ENCODE measurements at regions not wholly inside any gene's neighbourhood (a gene's known extent, or its start where the extent isn't known, plus 50 kb on each side); places are given as distances from the start of the nearest gene placed in this dataset.

DNA sequence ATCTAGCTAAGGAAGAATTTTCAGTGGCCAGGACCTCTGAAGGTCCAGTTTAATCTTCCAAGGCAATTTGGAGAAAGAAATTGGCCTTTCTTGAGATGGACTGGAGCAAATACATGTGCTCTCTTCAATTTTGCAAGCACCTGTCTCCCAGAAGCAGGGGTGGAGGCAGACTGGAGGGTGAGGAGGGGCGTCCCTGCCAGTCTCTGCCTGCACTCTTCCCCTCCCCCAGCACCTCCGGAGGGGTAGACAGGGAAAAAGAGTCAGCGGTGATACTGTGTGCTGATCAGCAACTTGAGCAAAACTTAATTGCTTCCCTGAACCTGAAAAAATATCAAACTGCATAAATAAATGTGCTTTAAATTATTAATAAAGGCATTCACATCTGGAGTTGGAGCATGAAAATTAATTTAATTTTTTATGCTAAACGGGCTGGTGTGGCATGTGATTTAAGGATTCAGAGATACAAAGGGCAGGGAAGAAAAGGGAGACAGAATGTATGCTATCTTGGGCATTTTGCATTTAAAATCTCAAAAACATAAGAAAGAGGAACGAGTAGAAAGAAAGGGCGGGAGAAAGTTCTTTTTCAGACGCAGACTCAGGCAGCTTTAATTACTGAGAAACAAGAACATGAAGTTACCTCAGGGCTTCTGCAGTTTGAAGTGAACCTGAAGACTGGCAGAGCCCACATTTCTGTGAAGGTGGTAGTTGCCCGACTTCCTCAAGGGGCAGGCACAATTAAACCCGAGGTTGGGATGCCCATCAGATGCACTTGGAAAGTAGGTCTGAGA lies 319.7 kb downstream of the UACA start:
- DNase-seq (ENCODE audit: low spot score), result no peak

DNA sequence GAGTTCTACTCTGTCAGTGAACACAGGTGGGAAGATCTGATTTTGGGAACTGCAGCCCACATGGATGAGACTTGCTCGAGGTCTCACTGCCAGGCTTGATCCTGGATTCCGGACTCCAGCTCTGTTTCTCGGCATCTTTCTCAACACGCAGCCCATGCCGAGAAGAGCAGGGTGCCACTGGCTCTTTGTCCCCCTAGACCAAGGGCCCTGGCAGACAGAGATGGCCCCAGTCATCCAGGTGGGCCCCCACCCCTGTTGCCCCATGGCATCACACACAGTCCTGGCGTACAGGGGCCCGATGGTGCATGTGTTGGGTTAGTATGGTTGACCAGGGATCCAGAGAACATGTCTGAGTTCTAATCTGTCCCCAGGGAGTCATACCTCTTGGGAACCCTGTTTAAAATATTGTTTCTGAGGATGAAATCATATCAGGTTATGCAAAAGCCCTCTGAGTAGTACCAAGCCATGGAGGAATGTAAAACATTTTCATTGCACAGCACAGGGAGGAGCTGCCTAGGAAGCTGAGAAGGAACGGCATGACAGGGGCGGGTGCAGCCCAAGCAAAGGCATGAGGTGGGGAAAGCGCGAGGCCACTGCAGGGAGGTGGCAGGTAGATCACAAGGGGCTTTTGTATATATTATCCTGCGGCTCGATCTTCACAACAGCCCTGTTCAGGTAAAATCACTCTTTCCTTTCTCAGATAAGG lies 320.6 kb downstream of the UACA start:
- DNase-seq (ENCODE audit: low spot score), result no peak

DNA sequence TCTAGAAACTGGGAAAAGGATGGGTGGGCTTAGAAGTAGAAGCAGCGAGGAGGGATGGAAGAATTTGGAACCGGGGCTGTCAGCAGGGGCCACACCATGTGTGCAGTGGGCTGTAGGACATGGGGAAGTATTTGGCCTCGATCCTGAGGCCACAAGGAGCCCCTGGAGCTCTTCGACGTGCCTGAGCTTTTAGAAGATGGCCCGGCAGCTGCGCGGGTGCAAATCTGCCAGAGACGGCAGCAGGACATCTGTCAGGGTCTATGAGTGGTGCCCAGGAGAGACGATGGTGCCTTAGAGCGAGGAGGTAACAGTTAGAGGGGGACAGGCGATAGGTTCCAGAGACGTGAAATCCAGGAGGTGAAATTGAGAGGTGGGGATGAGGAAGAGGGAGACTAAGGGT lies 321.1 kb downstream of the UACA start:
- no peak for DNase-seq (ENCODE audit: low spot score)

DNA sequence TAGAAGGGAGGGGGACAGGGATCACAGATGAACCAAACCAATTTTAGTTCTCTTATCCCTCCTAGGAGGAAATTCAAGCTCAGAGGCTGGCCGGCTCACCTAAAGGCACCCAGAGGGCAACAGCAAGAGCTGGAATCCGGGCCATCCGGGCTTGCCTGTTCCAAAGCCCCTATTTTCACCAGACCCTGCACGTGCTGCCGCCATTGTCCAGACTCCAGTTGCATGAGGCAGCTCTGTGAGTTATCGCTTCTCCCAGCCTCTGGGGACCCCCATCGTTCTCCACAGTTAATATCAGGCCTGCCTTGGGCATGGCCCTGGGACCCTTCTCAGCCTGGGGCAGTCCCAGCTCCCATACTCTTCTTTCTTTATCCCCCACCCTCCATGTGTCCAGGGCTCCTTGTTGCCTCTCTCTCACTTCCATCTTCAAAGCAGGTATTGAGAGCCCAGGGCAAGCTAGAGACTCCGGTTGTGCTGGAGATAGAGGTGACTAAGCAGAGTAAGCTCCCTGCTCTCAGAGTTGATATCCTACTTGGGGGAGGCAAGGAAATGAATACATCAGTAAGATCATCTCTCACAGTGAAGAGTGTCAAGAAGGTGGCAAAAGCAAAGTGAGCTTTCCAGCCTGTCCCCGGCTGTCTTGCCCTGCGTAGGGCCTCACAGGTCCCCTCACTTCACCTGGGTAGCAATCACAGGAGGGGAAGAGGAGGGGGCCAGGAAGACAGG lies 322.8 kb downstream of the UACA start:
- no peak for DNase-seq (ENCODE audit: low spot score)

DNA sequence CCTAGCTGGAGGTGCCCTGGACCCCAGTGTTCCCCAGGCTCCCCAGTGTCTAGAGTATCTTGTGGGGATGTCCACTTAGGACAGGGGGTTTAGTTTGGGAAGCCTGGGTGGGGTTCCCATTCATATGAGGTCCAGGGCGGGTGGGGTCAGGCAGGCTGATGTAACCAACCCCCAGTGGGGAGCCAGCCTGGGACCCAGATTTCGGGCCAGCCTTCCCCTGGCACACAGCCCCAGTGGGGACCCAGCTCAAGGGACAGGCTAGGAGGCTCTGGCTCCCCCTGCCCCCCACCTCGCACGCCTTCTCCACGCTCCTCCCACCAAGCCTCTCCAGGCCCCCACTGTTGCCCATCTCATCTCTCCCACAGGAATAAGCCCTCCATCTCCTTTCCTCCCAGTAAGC lies 323.5 kb downstream of the UACA start:
- DNase-seq (ENCODE audit: low spot score), result no peak

- no peak for DNase-seq (ENCODE audit: low spot score)
Observed at GRCh38 chr15:70439304-70439877, 324.0 kb downstream of the UACA start.

DNA sequence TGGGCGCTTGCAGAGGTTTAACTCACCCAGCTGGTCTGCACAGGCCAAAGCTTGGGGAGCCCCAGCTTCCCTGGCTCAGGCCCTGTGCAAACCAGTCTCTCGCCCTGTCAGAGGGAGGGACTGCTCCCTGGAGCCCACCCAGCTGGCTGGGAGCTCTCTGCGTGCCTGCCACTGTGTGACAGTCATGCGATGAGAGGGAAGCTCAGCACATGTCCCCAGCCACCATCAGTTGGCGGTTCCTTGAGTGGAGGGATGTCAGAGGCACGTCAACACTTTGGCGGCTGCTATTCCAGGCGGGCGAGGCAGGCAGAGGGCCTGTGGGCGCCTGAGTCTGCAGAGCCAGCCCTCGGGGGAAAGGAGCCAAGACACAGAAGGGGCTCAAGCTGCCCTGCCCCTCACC lies 324.6 kb downstream of the UACA start:
- DNase-seq (ENCODE audit: low spot score), result no peak

DNA sequence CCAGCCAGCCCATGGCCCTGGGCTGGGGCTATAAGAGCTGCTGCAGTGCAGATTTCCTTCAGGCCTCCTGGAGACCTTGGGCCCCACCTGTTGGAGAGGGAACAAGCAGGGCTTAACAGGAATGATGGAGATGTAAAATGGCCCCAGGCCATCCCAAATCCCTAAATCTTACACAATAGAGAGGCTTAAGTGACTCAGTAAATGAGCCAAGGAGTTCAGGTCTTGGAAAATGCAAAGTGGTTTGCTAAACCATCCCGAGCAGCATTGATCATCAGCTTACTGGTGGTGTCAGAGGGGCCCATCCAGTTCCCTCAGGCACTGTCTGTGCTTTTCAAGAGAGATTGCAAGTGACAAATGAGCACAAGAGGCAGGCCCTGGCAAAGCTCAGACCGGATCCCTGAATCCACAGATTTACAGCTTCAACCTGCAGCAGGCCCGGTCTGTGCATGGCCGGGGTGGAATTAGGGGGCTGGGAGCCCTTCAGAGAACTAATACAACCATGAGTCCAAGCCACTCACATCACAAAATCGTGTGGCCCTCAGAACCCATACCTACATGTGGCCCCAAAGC lies 325.4 kb downstream of the UACA start:
- no peak for DNase-seq (ENCODE audit: low spot score)

DNA sequence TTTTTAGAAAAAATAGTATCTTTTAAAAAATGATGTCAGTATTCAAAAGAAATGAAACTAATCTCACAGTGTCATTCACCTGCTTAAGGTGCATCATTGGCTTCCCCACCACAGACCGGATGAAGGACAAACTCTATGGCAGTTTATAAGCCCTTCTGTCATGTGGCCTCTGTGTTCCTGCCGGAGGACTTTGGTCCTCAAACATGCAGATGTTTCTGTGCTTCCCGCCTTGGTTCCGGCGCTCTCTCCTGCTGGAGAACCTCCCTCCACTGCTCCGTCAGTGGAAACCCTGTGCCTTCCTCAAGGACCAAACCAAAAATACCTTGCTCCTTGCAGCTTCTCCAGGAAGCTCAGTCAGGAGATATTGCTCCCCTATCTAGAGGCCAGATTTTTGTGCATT lies 326.3 kb downstream of the UACA start:
- DNase-seq (ENCODE audit: low spot score), result no peak

DNA sequence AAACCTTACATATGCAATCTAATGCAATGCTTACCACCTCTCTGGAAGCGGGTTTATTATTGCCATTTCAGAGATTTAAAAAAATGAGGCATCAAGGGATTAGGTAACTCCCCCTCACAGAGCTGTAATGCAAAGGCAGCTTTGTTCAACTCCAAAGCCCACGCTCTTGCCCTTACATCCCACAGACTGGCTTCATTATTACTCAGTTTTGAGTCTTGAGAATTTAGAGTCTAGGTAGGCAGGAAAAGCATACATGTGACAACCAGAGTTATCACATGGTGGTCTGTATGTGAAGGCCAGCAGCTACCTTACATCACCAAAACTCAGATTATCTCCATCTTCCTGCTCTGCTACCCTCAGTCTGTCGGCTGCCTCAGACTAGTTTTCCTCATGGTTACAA lies 326.9 kb downstream of the UACA start:
- DNase-seq (ENCODE audit: low spot score), result no peak

- no peak for DNase-seq (ENCODE audit: low spot score)
Observed at GRCh38 chr15:70435872-70436271, 327.5 kb downstream of the UACA start.

DNA sequence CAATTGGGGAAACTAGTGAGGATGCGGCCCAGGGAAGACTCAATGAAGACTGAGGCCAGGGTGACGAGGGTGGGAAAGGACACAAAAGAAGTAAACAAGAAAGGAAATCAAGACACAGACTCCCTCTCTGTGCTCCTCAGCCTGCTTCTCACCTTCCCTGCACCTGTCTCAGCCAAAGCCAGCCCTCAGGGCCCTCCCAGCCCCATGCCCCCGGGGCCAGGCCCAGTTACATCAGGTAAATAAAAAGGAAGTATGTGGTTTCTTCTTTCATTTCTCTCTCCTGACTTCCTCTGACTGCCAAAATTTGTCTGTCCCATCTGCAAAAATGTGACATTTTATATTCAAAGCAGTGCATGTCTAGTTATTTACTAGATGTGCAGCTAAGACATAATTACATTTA lies 328.0 kb downstream of the UACA start:
- DNase-seq (ENCODE audit: low spot score), result no peak

GRCh38 chr15:70433586-70434324 lies 329.6 kb downstream of the UACA start:
- DNase-seq (ENCODE audit: low spot score), result no peak

GRCh38 chr15:70432924-70433495 lies 330.3 kb downstream of the UACA start:
- DNase-seq (ENCODE audit: low spot score), result no peak

- DNase-seq (ENCODE audit: low spot score), result no peak
Observed at GRCh38 chr15:70431854-70432253, 331.5 kb downstream of the UACA start.

GRCh38 chr15:70430069-70430468 lies 332.4 kb upstream of the TLE3 start:
- DNase-seq (ENCODE audit: low spot score), result no peak

GRCh38 chr15:70429056-70429722 lies 331.5 kb upstream of the TLE3 start:
- no peak for DNase-seq (ENCODE audit: low spot score)

- DNase-seq (ENCODE audit: low spot score), result no peak
Observed at GRCh38 chr15:70428211-70428822, 330.6 kb upstream of the TLE3 start.

DNA sequence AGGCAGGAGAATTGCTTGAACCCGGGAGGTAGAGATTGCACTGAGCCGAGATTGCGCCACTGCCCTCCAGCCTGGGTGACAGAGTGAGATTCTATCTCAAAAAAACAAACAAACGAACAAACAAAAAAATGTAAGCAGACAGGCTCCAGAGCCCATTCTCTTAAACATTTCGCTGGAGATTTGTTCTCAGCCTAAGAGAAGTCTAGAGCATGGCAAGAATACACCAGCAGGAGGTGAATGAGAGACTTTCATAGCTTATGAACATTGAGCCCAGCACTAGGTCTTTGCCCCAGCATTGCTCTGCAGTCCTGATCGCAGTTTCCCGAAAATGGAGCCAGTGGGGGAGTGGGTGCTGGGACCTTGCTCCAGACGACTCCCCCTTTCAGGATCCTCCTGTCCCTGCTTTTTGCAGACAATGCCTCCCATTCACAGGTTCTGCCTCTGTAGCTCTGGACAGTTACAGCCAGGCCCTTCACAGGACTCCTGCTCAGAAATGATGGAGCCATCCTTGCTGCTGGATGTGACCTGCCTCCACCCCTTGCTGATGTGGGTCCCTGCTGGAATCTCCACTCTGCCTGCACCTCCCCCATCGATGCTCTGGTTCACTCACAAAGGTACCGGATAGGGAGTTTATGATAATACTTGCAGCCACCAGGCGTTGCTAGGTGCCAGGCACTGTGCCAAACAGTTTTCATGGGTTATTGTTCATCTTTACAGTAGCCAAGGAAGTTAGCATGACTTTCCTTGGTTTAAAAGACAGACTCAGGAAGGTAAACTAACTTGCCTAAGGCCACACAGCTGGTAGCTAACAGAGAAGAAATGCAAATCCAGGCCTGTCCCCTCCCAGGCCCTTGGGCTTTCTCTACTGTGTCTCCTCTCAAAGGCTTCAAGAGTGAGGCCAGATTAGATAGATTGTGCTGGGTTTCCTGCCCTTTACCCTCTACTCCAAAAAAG lies 329.7 kb upstream of the TLE3 start:
- DNase-seq (ENCODE audit: low spot score), result no peak
